ENCODE measurements at regions not wholly inside any gene's neighbourhood (a gene's known extent, or its start where the extent isn't known, plus 50 kb on each side); places are given as distances from the start of the nearest gene placed in this dataset.

DNA sequence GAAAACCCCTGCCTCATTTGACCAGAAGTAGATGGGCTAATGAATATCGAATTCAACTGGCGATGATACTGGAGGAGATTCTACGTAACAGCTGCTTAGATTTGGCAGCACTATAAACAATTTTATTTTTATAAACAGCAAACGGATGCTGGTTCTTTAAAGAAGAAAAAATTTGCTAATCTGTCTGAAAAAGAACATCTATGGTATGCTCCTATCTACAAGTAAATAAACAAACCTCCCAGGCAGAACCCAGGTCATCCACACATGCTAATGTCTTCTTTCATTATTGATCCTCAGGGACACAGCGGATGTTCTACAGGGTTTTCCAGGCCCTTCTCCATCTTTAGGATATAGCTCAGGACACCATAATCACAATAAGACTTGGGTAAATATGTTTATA lies 291.3 kb downstream of the ALDH8A1 start:
- TF ChIP-seq, protein P1, sequence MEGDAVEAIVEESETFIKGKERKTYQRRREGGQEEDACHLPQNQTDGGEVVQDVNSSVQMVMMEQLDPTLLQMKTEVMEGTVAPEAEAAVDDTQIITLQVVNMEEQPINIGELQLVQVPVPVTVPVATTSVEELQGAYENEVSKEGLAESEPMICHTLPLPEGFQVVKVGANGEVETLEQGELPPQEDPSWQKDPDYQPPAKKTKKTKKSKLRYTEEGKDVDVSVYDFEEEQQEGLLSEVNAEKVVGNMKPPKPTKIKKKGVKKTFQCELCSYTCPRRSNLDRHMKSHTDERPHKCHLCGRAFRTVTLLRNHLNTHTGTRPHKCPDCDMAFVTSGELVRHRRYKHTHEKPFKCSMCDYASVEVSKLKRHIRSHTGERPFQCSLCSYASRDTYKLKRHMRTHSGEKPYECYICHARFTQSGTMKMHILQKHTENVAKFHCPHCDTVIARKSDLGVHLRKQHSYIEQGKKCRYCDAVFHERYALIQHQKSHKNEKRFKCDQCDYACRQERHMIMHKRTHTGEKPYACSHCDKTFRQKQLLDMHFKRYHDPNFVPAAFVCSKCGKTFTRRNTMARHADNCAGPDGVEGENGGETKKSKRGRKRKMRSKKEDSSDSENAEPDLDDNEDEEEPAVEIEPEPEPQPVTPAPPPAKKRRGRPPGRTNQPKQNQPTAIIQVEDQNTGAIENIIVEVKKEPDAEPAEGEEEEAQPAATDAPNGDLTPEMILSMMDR (conservative IDR thresholded peaks at IDR 0.05), result no peak
- TF ChIP-seq EZH2 (IDR thresholded peaks at IDR 0.05; ENCODE audit: low read depth), result no peak
